Tibial artery (tissue), 4 donors: ENCODE measurements at regions not wholly inside any gene's neighbourhood (a gene's known extent, or its start where the extent isn't known, plus 50 kb on each side); places are given as distances from the start of the nearest gene placed in this dataset.
"Not testable (repeated sequence)": the region's sequence is repeated elsewhere in the genome, so short reads cannot be mapped to it uniquely, and the experiment has no call there.

Experiments
- DNase-seq, 2 donors: peaks; one replicate each; pipeline ENCODE4 v3.0.0-alpha.2; 2019
- H3K27ac ChIP-seq, 2 donors: fragments of 200-600 bp; sonication (generic) in 1 of 2; 1 replicate in 1 of 2; 2 replicates in 1 of 2; pipeline ENCODE4 v1.5.1; 2018 to 2019; ENCODE audit warnings: mild to moderate bottlenecking in 1 of 2
- H3K27me3 ChIP-seq, 2 donors: fragments of 200-600 bp; sonication (generic) in 1 of 2; one replicate each; pipeline versions ENCODE4 v1.5.1 to v1.6.0; 2016 to 2019
- H3K36me3 ChIP-seq, 3 donors: fragments of 200-600 bp; sonication (generic) in 2 of 3; one replicate each; pipeline ENCODE4 v1.5.1; 2016 to 2019; ENCODE audit warnings: mild to moderate bottlenecking in 2 of 3
- H3K4me1 ChIP-seq, 4 donors: fragments of 200-600 bp; sonication (generic) in 2 of 4; 1 replicate in 3 of 4; 2 replicates in 1 of 4; pipeline ENCODE4 v1.5.1; 2016 to 2019
- H3K4me3 ChIP-seq, 2 donors: fragments of 200-600 bp; sonication (generic) in 1 of 2; 1 replicate in 1 of 2; 2 replicates in 1 of 2; pipeline ENCODE4 v1.5.1; 2018 to 2019; ENCODE audit warnings: mild to moderate bottlenecking in 2 of 2
- H3K9me3 ChIP-seq, 3 donors: fragments of 200-600 bp; sonication (generic) in 1 of 3; one replicate each; pipeline ENCODE4 v1.5.1; 2016 to 2019
- intact Hi-C: fragments of 100-400 bp; cut with DNase I; formaldehyde crosslinking; loops from one replicate; pipeline ENCODE4 v1.15.0; 2023; ENCODE audit warnings: low total_unique reads
- TF ChIP-seq, protein P1 (sequence below), 2 experiments: fragments of 200-600 bp in 1 of 2; fragments of 450-650 bp in 1 of 2; IDR thresholded peaks; one replicate each; pipeline ENCODE4 v1.5.1; 2017 to 2019; ENCODE audit warnings: antibody characterized with exemption in 2 of 2, mild to moderate bottlenecking in 1 of 2, moderate library complexity in 1 of 2

DNA sequence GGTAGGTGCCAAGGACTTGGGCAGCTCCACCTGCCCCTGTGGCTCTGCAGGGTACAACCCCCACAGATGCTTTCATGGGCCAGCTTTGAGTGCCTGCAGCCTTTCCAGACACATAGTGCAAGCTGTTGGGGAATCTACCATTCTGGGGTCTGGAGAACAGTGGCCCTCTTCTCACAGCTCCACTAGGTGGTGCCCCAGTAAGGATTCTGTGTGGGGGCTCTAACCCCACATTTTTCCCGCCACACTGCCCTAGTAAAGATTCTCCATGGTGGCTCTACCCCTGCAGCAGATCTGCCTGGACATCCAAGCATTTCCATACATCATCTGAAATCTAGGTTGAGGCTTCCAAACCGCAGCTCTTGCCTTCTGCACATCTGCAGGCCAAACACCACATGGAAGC, 149.7 kb upstream of the FNDC3A start:
- TF ChIP-seq, protein P1, sequence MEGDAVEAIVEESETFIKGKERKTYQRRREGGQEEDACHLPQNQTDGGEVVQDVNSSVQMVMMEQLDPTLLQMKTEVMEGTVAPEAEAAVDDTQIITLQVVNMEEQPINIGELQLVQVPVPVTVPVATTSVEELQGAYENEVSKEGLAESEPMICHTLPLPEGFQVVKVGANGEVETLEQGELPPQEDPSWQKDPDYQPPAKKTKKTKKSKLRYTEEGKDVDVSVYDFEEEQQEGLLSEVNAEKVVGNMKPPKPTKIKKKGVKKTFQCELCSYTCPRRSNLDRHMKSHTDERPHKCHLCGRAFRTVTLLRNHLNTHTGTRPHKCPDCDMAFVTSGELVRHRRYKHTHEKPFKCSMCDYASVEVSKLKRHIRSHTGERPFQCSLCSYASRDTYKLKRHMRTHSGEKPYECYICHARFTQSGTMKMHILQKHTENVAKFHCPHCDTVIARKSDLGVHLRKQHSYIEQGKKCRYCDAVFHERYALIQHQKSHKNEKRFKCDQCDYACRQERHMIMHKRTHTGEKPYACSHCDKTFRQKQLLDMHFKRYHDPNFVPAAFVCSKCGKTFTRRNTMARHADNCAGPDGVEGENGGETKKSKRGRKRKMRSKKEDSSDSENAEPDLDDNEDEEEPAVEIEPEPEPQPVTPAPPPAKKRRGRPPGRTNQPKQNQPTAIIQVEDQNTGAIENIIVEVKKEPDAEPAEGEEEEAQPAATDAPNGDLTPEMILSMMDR (IDR thresholded peaks at IDR 0.05): no peak

DNA sequence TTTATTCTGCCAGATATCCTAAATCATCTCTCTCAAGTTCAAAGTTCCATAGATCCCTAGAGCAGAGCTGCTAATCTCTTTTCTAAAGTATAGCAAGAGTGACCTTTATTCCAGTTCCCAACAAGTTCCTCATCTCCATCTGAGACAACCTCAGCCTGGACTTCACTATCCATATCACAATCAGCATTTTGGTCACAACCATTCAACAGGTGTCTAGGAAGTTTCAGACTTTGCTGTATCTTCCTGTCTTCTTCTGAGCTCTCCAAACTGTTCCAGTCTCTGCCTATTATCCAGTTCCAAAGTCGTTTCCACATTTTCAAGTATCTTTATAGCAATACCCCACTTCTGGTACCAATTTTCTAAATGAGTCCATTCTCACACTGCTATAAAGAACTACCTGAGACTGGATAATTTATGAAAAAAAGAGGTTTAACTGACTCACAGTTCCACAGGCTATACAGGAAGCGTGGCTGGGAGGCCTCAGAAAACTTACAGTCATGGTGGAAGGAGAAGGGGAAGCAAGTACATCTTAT, 148.7 kb upstream of the FNDC3A start:
- H3K4me3 ChIP-seq, H3K4me1 ChIP-seq, intact Hi-C loops, H3K36me3 ChIP-seq, H3K27ac ChIP-seq, DNase-seq, H3K27me3 ChIP-seq: not testable (repeated sequence)
- peaks cover 0 to 17% (median 4%) of the 10 kb centered on the region in 3 donors for H3K9me3 ChIP-seq

More for the DNA sequence above, 149.7 kb upstream of the FNDC3A start:
- H3K36me3 ChIP-seq: no peaks in the 10 kb centered on the region
- no peak overlapping the region for H3K27ac ChIP-seq
- peaks cover 0 to 3% (median 0%) of the 10 kb centered on the region in 4 donors for H3K4me1 ChIP-seq
- no peak overlapping the region for H3K4me3 ChIP-seq
- intact Hi-C loops: no loop called here
- no peak for DNase-seq
- H3K9me3 ChIP-seq: peaks cover 0 to 11% (median 0%) of the 10 kb centered on the region in 3 donors
- no peaks in the 10 kb centered on the region for H3K27me3 ChIP-seq

DNA sequence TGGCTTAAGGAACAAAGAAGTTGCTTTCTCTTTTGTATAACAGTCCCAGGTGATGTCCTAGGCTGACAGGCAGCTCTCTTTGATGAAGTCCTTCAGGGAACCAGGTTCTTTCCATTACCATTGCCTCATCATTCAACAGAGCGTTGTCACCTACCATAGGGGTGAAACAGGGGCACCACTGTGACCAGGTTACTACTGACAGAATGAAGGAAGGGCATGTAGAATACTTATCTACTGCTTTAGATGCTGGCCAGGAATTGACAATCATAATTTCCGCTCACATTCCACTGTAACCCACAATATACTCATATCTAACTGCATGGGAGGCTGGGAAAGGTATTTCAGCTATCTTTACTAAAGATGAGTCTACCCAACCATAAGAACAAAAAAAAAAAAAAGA, 148.0 kb upstream of the FNDC3A start:
- no peak for DNase-seq

DNA sequence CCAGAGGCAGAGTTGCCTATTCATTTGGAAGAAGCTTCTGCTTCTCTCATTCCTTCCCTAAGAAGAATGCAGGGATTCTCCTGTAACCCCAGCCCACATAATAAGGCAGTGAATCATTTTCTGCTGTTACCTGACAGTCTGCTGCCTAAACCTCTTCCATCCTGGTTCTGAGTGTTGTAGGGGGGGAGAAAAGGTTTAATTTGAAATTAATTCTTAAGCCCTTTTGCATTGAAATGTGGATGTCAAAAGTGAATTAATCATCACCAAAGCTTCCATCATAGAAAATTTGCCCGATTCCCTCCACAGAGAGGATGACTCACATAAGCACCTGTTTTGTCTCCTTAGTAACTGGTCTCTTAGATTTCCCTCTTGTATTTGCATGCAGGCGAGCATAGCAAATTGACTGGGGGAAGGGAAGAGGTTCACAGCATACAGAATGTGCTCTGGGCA, 146.7 kb upstream of the FNDC3A start:
- Histone ChIP-seq H3K27me3 (no peaks in the 10 kb centered on the region), H3K4me3 (no peak overlapping the region), H3K9me3 (peaks cover 0 to 20% (median 5%) of the 10 kb centered on the region in 3 donors), H3K4me1 (no peaks in the 10 kb centered on the region), H3K27ac (no peak overlapping the region), H3K36me3 (no peaks in the 10 kb centered on the region)
- intact Hi-C loops: no loop called here
- DNase-seq: no peak
- TF ChIP-seq, protein P1 (IDR thresholded peaks at IDR 0.05): no peak

More for the DNA sequence above, 148.0 kb upstream of the FNDC3A start:
- Histone ChIP-seq H3K4me1 (no peaks in the 10 kb centered on the region), H3K36me3 (no peaks in the 10 kb centered on the region), H3K27me3 (no peaks in the 10 kb centered on the region), H3K27ac (no peak overlapping the region), H3K9me3 (peaks cover 0 to 18% (median 5%) of the 10 kb centered on the region in 3 donors), H3K4me3 (no peak overlapping the region)
- TF ChIP-seq, protein P1 (IDR thresholded peaks at IDR 0.05): no peak
- intact Hi-C loops: no loop called here

DNA sequence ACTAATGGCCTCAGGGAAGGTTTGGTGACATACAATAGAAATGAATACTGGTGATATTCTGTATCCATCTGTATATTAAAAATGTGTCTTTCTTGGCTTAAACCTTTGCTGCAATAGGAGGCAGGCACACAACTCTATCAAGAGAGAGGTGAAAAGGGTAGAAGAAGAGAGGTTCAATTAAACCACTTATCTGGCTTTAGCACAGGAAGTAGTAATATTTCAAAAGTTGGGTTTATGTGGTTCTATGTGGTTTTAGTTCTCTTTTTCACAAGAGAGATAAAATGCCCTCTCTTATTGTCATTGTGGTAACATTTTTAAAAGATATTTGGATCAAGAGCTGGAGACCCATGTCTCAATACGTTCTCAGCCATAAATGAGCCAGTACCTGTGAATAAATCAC, 146.2 kb upstream of the FNDC3A start:
- TF ChIP-seq, protein P1 (IDR thresholded peaks at IDR 0.05): no peak
- no peak overlapping the region for H3K27ac ChIP-seq
- no peaks in the 10 kb centered on the region for H3K36me3 ChIP-seq
- peaks cover 0 to 21% (median 5%) of the 10 kb centered on the region in 3 donors for H3K9me3 ChIP-seq
- no peak for DNase-seq
- intact Hi-C loops: no loop called here
- H3K27me3 ChIP-seq: no peaks in the 10 kb centered on the region
- no peaks in the 10 kb centered on the region for H3K4me1 ChIP-seq
- H3K4me3 ChIP-seq: no peak overlapping the region

DNA sequence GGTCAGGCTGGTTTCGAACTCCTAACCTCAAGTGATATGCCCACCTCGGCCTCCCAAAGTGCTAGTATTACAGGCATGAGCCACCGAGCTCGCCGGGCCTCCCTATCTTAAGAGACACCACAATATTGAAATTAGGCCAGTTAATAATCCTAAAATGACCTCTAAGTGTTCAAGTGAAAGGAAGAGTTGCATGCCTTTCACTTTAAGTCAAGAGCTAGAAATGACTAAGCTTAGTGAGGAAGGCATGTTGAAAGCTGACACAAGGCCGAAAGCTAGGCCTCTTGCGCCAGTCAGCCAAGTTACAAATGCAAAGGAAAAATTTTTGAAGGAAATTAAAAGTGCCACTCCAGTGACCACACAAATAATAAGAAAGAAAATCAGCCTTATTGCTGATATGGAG, 144.5 kb upstream of the FNDC3A start:
- intact Hi-C loops: no loop called here
- TF ChIP-seq, protein P1 (IDR thresholded peaks at IDR 0.05): no peak
- Histone ChIP-seq H3K36me3 (no peaks in the 10 kb centered on the region), H3K4me1 (no peaks in the 10 kb centered on the region), H3K27me3 (no peaks in the 10 kb centered on the region), H3K27ac (no peak overlapping the region), H3K9me3 (peaks cover 0 to 23% (median 11%) of the 10 kb centered on the region in 3 donors), H3K4me3 (no peak overlapping the region)
- DNase-seq: no peak
